ENCODE measurements at regions not wholly inside any gene's neighbourhood (a gene's known extent, or its start where the extent isn't known, plus 50 kb on each side); places are given as distances from the start of the nearest gene placed in this dataset.

- H3K27me3 ChIP-seq (ENCODE audit: control insufficient read depth in 1 of 2, insufficient read depth in 2 of 2, low read length in 2 of 2): no peaks in the 10 kb centered on the region
- H3K4me3 Mint-ChIP-seq: no peak overlapping the region
- no peaks in the 10 kb centered on the region for H3K4me1 ChIP-seq (ENCODE audit: insufficient read depth, low read length)
- POLR2A ChIA-PET: no interaction called here
- CTCF ChIA-PET: no interaction called here
- H3K36me3 Mint-ChIP-seq (ENCODE audit: low read depth): no peaks in the 10 kb centered on the region
- H3K27ac Mint-ChIP-seq: no peak overlapping the region
- intact Hi-C loops (cut with DNase I, micrococcal nuclease): no loop called here
- H3K36me3 ChIP-seq (ENCODE audit: insufficient read depth, low read length): no peaks in the 10 kb centered on the region
- ATAC-seq (ENCODE audit: poor library complexity) (no peak), DNase-seq (no peak)
- H3K4me3 ChIP-seq (ENCODE audit: low read length): no peak overlapping the region
- H3K27ac ChIP-seq (ENCODE audit: low read depth in 1 of 2, low read length in 2 of 2): no peak overlapping the region
- H3K4me1 Mint-ChIP-seq (ENCODE audit: low read depth): no peaks in the 10 kb centered on the region
- H3K9me3 Mint-ChIP-seq: no peaks in the 10 kb centered on the region
- TF ChIP-seq, protein P1, sequence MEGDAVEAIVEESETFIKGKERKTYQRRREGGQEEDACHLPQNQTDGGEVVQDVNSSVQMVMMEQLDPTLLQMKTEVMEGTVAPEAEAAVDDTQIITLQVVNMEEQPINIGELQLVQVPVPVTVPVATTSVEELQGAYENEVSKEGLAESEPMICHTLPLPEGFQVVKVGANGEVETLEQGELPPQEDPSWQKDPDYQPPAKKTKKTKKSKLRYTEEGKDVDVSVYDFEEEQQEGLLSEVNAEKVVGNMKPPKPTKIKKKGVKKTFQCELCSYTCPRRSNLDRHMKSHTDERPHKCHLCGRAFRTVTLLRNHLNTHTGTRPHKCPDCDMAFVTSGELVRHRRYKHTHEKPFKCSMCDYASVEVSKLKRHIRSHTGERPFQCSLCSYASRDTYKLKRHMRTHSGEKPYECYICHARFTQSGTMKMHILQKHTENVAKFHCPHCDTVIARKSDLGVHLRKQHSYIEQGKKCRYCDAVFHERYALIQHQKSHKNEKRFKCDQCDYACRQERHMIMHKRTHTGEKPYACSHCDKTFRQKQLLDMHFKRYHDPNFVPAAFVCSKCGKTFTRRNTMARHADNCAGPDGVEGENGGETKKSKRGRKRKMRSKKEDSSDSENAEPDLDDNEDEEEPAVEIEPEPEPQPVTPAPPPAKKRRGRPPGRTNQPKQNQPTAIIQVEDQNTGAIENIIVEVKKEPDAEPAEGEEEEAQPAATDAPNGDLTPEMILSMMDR (IDR thresholded peaks at IDR 0.05): no peak
- H3K27me3 Mint-ChIP-seq: no peaks in the 10 kb centered on the region
- no peaks in the 10 kb centered on the region for H3K9me3 ChIP-seq (ENCODE audit: control insufficient read depth in 1 of 2, insufficient read depth in 1 of 2, low read length in 2 of 2)
These were observed 131.5 kb upstream of the HNRNPU start for GRCh38 chr1:244995602-244996400.

DNA sequence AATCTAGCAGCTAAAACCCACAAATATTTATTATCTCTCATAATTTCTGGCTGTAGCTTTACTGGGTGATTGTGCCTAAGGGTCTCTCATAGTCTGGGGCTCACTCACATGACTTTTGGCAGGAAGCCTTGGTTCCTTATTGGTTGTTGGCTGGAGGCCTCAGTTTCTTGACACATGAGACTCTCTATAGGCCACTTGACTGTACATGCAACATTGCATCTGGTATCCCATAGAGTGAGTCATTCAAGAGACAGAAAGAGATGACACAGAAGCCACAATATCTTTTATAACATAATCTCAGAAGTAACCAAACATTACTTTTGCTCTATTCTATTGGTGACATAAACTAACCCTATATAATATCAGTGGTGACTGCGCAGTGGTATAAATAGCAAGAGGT lies 128.5 kb upstream of the HNRNPU start:
- intact Hi-C loops (cut with DNase I, micrococcal nuclease): loop anchor here in 1 of 2 experiments (5.0 kb wide), 1 partner anchor 34 kb away; no protein-coding TSS in a partner anchor
- DNase-seq: no peak
- Histone ChIP-seq H3K4me3 (ENCODE audit: low read length) (no peak overlapping the region), H3K4me1 (ENCODE audit: insufficient read depth, low read length) (no peaks in the 10 kb centered on the region), H3K36me3 (ENCODE audit: insufficient read depth, low read length) (no peaks in the 10 kb centered on the region), H3K27ac (ENCODE audit: low read depth in 1 of 2, low read length in 2 of 2) (no peak overlapping the region), H3K27me3 (ENCODE audit: control insufficient read depth in 1 of 2, insufficient read depth in 2 of 2, low read length in 2 of 2) (no peaks in the 10 kb centered on the region), H3K9me3 (ENCODE audit: control insufficient read depth in 1 of 2, insufficient read depth in 1 of 2, low read length in 2 of 2) (no peaks in the 10 kb centered on the region)
- ChIA-PET CTCF (no interaction called here), POLR2A (no interaction called here)
- Mint-ChIP-seq H3K36me3 (ENCODE audit: low read depth) (no peaks in the 10 kb centered on the region), H3K27me3 (no peaks in the 10 kb centered on the region), H3K4me3 (no peak overlapping the region), H3K27ac (no peak overlapping the region), H3K4me1 (ENCODE audit: low read depth) (no peaks in the 10 kb centered on the region), H3K9me3 (no peaks in the 10 kb centered on the region)
- ATAC-seq (ENCODE audit: poor library complexity): no peak
- TF ChIP-seq, protein P1 (IDR thresholded peaks at IDR 0.05): no peak

GRCh38 chr1:244989813-244990212 lies 125.5 kb upstream of the HNRNPU start:
- H3K4me1 Mint-ChIP-seq (ENCODE audit: low read depth): no peaks in the 10 kb centered on the region
- Histone ChIP-seq H3K9me3 (ENCODE audit: control insufficient read depth in 1 of 2, insufficient read depth in 1 of 2, low read length in 2 of 2) (no peaks in the 10 kb centered on the region), H3K4me1 (ENCODE audit: insufficient read depth, low read length) (no peaks in the 10 kb centered on the region), H3K27me3 (ENCODE audit: control insufficient read depth in 1 of 2, insufficient read depth in 2 of 2, low read length in 2 of 2) (no peaks in the 10 kb centered on the region), H3K27ac (ENCODE audit: low read depth in 1 of 2, low read length in 2 of 2) (no peak overlapping the region), H3K36me3 (ENCODE audit: insufficient read depth, low read length) (no peaks in the 10 kb centered on the region), H3K4me3 (ENCODE audit: low read length) (no peak overlapping the region)
- no peaks in the 10 kb centered on the region for H3K9me3 Mint-ChIP-seq
- DNase-seq (no peak), ATAC-seq (ENCODE audit: poor library complexity) (no peak)
- TF ChIP-seq, protein P1 (IDR thresholded peaks at IDR 0.05): no peak
- no peak overlapping the region for H3K4me3 Mint-ChIP-seq
- no peaks in the 10 kb centered on the region for H3K27me3 Mint-ChIP-seq
- H3K27ac Mint-ChIP-seq: no peak overlapping the region
- intact Hi-C loops (cut with DNase I, micrococcal nuclease): loop anchor here in 1 of 2 experiments (5.0 kb wide), 1 partner anchor 37 kb away; no protein-coding TSS in a partner anchor
- ChIA-PET CTCF (no interaction called here), POLR2A (no interaction called here)
- H3K36me3 Mint-ChIP-seq (ENCODE audit: low read depth): no peaks in the 10 kb centered on the region
